Left lung (tissue), 4 donors: ENCODE measurements at regions not wholly inside any gene's neighbourhood (a gene's known extent, or its start where the extent isn't known, plus 50 kb on each side); places are given as distances from the start of the nearest gene placed in this dataset.

Source experiments
- ATAC-seq: fragments of 200-7000 bp; cut with Tn5 transposase; one replicate; pipeline ENCODE4 v1.9.1; 2020; ENCODE audit warnings: moderate library complexity
- DNase-seq, 4 donors: peaks; one replicate each; pipeline ENCODE4 v3.0.0-alpha.2; 2013 to 2020
- H3K27ac ChIP-seq, 2 donors: fragments of 200-600 bp; sonication (generic) in 1 of 2; one replicate each; pipeline versions ENCODE4 v1.5.0 to v1.8.0; 2020 to 2021
- H3K27me3 ChIP-seq, 2 donors: fragments of 200-600 bp; sonication (generic) in 1 of 2; one replicate each; pipeline versions ENCODE4 v1.5.0 to v1.8.0; 2020 to 2021
- H3K36me3 ChIP-seq, 2 donors: fragments of 200-600 bp; sonication (generic) in 1 of 2; one replicate each; pipeline versions ENCODE4 v1.5.0 to v1.8.0; 2020 to 2021
- H3K4me1 ChIP-seq, 2 donors: fragments of 200-600 bp; one replicate each; pipeline ENCODE4 v1.8.0; 2021
- H3K4me3 ChIP-seq, 2 donors: fragments of 200-600 bp; sonication (generic) in 1 of 2; one replicate each; pipeline versions ENCODE4 v1.5.0 to v1.8.0; 2020 to 2021; ENCODE audit warnings: mild to moderate bottlenecking in 1 of 2
- H3K9me3 ChIP-seq, 2 donors: fragments of 200-600 bp; sonication (generic) in 1 of 2; one replicate each; pipeline versions ENCODE4 v1.5.0 to v1.8.0; 2020 to 2021
- CTCF ChIP-seq, 2 donors: fragments of 200-600 bp; sonication (generic) in 1 of 2; IDR thresholded peaks; one replicate each; pipeline versions ENCODE4 v1.5.0 to v1.8.0; 2021; ENCODE audit warnings: antibody characterized with exemption in 2 of 2
- intact Hi-C, 2 donors: fragments of 100-400 bp; cut with DNase I; formaldehyde crosslinking; loops; one replicate each; pipeline versions ENCODE4 v1.11.2 to v1.14.2; 2022
- donor health status: DM: no; HTN: yes; CAD: no.
- donor health status: DM: no; HTN: no; CAD: no.

DNA sequence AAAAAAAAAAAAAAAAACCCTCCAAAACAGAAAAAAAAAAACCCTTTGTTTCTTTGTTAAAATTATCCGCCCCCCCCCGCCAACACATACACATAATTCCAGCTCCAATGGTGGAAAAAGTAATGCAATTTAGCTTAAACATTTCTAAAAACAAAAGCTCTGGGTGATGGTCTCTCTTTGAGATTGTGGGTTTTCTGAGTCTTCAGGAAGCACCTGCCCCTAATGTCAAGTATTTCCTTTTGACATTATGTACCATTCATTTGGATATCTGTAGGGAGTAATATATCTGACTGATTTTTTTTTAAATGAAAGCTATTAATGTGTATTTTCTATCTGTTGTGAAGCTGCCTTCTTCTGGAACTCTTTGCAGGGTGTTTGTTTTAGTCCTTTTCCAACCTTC, 389.7 kb downstream of the TAF11L14 start:
- no peaks in the 10 kb centered on the region for H3K27me3 ChIP-seq
- no peak for TF ChIP-seq CTCF (IDR thresholded peaks at IDR 0.05)
- no peak overlapping the region for H3K4me3 ChIP-seq
- ATAC-seq (no peak), DNase-seq (no peak)
- intact Hi-C loops = no loop called here
- no peak overlapping the region for H3K27ac ChIP-seq
- H3K9me3 ChIP-seq = peaks cover 0 to 2% of the 10 kb centered on the region in 2 donors
- no peaks in the 10 kb centered on the region for H3K4me1 ChIP-seq
- no peaks in the 10 kb centered on the region for H3K36me3 ChIP-seq

- Histone ChIP-seq H3K4me1 (no peaks in the 10 kb centered on the region), H3K4me3 (no peak overlapping the region), H3K27ac (no peak overlapping the region), H3K36me3 (no peaks in the 10 kb centered on the region), H3K27me3 (no peaks in the 10 kb centered on the region), H3K9me3 (peaks cover 0 to 2% of the 10 kb centered on the region in 2 donors)
- ATAC-seq (no peak), DNase-seq (no peak)
- intact Hi-C loops = no loop called here
- TF ChIP-seq CTCF (IDR thresholded peaks at IDR 0.05) = no peak
Measured at GRCh38 chr5:18024542-18024941, 390.3 kb downstream of the TAF11L14 start.

- TF ChIP-seq CTCF (IDR thresholded peaks at IDR 0.05) = no peak
- DNase-seq (no peak), ATAC-seq (no peak)
- Histone ChIP-seq H3K27ac (no peak overlapping the region), H3K4me1 (no peaks in the 10 kb centered on the region), H3K27me3 (no peaks in the 10 kb centered on the region), H3K36me3 (no peaks in the 10 kb centered on the region), H3K9me3 (peaks cover 0 to 2% of the 10 kb centered on the region in 2 donors), H3K4me3 (no peak overlapping the region)
- intact Hi-C loops = no loop called here
Measured at GRCh38 chr5:18027241-18027867, 393.1 kb downstream of the TAF11L14 start.

DNA sequence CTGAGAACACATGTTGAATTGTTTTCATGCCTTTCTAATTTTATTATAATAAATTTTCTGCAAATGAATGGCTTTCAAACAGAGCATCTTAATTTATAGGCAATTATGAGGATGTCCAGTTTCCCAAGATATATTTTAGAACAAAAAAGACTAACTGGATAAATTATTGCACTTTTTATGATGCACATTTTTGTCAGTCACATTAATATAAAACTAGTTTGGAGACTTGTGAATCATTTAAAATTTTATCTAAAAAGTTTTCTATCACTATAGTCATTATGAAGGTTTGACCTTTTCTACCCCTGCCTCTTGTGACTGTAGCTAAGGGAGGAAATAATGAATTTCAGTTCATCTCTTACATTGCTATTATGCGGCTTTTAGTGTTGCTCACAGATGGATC, 393.8 kb downstream of the TAF11L14 start:
- peaks cover 0 to 2% of the 10 kb centered on the region in 2 donors for H3K9me3 ChIP-seq
- H3K27me3 ChIP-seq = no peaks in the 10 kb centered on the region
- DNase-seq = no peak
- no peak overlapping the region for H3K4me3 ChIP-seq
- intact Hi-C loops = no loop called here
- ATAC-seq = no peak
- TF ChIP-seq CTCF (IDR thresholded peaks at IDR 0.05) = no peak
- no peaks in the 10 kb centered on the region for H3K4me1 ChIP-seq
- H3K27ac ChIP-seq = no peak overlapping the region
- H3K36me3 ChIP-seq = no peaks in the 10 kb centered on the region

DNA sequence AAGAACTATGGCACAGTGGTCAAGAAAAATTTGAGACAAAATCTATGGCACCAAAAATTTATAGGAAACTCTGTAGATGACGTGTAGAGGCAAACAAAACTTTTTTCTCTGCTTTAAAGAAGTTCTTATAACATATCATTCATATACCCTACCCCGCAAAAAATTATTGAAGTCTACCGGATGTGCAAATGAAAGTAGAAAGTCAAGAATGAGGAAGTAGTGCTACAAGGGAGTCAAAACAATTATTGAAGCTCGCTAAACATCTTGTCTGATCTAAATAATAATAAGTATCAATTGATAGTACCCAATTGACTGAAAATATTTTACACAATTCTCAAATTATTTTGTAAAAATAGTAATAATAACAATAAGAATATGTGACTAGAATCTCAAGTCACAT, 398.5 kb downstream of the TAF11L14 start:
- H3K36me3 ChIP-seq = no peaks in the 10 kb centered on the region
- no peaks in the 10 kb centered on the region for H3K27me3 ChIP-seq
- no peak overlapping the region for H3K4me3 ChIP-seq
- intact Hi-C loops = no loop called here
- H3K27ac ChIP-seq = no peak overlapping the region
- no peak for DNase-seq
- no peaks in the 10 kb centered on the region for H3K9me3 ChIP-seq
- no peak for ATAC-seq
- no peaks in the 10 kb centered on the region for H3K4me1 ChIP-seq
- TF ChIP-seq CTCF (IDR thresholded peaks at IDR 0.05) = no peak
